H7 (cell line): ENCODE measurements at regions not wholly inside any gene's neighbourhood (a gene's known extent, or its start where the extent isn't known, plus 50 kb on each side); places are given as distances from the start of the nearest gene placed in this dataset.
"Not testable (repeated sequence)": the region's sequence is repeated elsewhere in the genome, so short reads cannot be mapped to it uniquely, and the experiment has no call there.

Source experiments
- DNase-seq: peaks from one replicate; pipeline ENCODE4 v3.0.0; 2012
- H3K27me3 ChIP-seq: 2 replicates; pipeline ENCODE4 v1.6.0; 2011; ENCODE audit warnings: mild to moderate bottlenecking, low read length; ENCODE audit not compliant: control insufficient read depth, insufficient read depth
- H3K36me3 ChIP-seq: replicated peaks from 2 replicates; pipeline ENCODE4 v1.5.1; 2011; ENCODE audit warnings: low read length; ENCODE audit not compliant: control insufficient read depth, insufficient read depth
- H3K4me3 ChIP-seq: 2 replicates; pipeline ENCODE4 v1.5.1; 2011; ENCODE audit warnings: low read depth, mild to moderate bottlenecking, control low read depth, low read length, moderate library complexity; ENCODE audit not compliant: insufficient read depth

DNA sequence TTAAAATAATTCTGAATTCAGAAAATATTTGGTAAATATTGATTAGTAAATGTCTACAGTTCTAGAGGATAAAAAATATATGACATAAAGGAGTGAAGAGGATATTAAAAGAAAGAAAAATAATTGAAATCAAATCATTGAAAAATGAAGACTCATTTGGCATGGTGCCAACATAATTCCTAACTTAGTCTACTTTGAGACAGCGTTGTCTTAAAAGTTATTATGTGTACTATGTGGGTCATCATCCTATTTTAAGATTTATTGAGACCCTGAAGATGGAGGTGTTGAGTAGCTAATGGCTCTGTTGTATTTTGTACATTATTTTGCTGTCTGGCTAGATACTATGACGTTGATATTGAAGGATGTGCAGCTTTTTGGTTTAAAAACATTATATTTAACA lies 156.7 kb upstream of the PTGFR start:
- no peak overlapping the region for H3K4me3 ChIP-seq
- H3K27me3 ChIP-seq: no peaks in the 10 kb centered on the region; the same call in 1 of the 2 replicates
- no peaks in the 10 kb centered on the region for H3K36me3 ChIP-seq
- DNase-seq: no peak

DNA sequence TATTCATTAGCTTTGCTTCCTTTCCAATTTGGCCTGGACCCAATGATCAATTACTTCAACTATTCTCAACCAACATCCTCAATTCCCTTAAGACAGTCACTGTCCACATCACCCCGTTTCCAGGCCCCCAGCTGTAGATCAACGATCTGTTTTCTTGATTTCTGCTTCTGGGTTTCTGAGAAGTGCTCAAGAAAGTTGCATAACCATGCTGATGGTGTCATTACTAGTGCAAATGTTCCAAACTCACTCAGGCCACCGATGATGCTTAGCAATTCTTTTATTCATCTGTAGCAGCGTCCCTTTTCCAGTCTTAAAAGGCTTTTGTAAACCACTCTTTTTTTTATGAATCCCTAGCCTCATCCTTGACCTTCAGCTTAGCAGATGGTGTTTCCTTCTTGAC lies 155.8 kb upstream of the PTGFR start:
- H3K36me3 ChIP-seq: no peaks in the 10 kb centered on the region
- DNase-seq: no peak
- no peak overlapping the region for H3K4me3 ChIP-seq
- H3K27me3 ChIP-seq: no peaks in the 10 kb centered on the region; the same call in 1 of the 2 replicates

DNA sequence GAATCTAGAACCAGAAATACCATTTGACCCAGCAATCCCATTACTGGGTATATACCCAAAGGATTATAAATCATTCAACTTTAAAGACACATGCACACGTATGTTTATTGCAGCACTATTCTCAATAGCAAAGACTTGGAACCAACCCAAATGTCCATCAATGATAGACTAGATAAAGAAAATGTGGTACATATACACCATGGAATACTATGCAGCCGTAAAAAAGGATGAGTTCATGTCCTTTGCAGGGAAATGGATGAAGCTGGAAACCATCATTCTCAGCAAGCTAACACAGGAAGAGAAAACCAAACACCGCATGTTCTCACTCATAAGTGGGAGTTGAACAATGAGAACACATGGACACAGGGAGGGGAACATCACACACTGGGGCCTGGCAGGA lies 154.0 kb upstream of the PTGFR start:
- not testable (repeated sequence) for DNase-seq, H3K36me3 ChIP-seq, H3K4me3 ChIP-seq, H3K27me3 ChIP-seq

DNA sequence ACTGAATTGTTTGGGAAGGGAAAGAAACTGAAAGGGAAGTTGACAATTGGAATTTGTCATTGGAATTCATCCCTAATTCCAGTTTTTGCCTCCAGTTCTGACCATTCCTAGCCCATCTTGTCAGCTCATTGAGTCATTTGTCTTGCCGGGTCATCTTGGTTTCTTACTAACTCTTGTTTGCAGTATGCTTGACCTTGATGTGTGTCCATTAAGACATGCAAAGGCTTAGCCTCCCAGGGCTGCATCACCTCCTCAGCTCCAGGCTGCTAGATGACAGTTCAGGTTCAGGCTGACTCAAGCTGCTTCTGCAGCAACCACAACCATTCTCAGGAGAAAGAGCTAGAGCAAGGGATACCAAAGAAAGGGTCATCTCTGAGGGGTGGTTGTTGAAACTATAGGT lies 151.3 kb upstream of the PTGFR start:
- H3K27me3 ChIP-seq: no peaks in the 10 kb centered on the region; the same call in 1 of the 2 replicates
- DNase-seq: no peak
- no peak overlapping the region for H3K4me3 ChIP-seq
- H3K36me3 ChIP-seq: no peaks in the 10 kb centered on the region

DNA sequence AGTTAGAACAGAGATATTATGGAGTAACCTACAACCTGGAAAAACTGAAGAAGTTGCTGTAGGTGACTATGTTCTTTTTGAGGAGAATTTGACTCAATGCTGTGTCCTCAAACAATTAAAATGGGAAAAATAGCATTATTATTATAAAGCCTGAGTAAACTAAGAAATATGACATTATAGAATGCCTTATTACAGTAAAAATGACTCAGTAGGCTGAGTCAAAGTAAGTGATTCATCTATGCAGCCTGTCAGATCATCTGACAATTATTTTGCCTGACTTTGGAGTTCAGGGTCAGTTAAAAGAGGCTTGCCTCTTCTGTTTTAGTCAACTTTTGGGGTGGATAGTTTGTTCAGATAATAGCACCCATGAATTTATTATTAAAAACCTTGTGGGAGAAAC lies 150.8 kb upstream of the PTGFR start:
- Histone ChIP-seq H3K27me3 (no peaks in the 10 kb centered on the region; the same call in 1 of the 2 replicates), H3K36me3 (no peaks in the 10 kb centered on the region), H3K4me3 (no peak overlapping the region)
- no peak for DNase-seq

DNA sequence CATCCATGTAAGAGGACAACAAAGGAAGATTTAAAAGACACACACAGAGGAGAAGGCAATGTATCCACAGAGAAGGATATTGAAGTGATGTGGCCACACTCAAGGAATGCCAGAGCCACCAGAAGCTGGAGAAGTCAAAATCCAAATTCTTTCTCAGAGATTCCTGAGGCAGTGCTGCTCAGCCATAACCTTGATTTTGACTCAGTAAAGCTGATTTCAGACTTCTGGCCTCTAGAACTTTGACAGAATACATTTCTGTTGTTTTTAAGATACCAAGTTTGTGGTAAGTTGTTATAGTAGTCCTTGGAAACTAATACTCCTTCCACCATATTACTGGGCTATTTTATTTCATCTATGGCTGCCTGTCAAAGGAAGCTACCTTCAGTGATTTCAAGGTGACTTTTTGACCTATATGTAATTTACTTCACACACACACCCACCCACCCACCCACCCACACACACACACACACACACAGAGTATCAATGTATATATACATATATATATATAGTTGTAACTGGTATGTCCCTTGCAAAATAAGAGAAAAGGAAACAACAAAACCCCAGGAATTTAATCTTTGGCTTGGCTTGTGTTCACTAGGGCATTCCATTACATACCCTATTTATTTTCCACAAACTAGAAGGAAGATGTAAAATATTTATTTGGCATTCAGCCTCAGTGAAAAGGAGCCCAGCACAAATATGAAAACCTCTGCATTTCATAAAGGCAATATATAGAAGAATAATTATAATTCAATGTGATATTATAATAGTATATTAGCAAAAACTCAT lies 142.1 kb upstream of the PTGFR start:
- DNase-seq: no peak
- Histone ChIP-seq H3K4me3 (no peak overlapping the region), H3K36me3 (no peaks in the 10 kb centered on the region), H3K27me3 (no peaks in the 10 kb centered on the region; the same call in 1 of the 2 replicates)

DNA sequence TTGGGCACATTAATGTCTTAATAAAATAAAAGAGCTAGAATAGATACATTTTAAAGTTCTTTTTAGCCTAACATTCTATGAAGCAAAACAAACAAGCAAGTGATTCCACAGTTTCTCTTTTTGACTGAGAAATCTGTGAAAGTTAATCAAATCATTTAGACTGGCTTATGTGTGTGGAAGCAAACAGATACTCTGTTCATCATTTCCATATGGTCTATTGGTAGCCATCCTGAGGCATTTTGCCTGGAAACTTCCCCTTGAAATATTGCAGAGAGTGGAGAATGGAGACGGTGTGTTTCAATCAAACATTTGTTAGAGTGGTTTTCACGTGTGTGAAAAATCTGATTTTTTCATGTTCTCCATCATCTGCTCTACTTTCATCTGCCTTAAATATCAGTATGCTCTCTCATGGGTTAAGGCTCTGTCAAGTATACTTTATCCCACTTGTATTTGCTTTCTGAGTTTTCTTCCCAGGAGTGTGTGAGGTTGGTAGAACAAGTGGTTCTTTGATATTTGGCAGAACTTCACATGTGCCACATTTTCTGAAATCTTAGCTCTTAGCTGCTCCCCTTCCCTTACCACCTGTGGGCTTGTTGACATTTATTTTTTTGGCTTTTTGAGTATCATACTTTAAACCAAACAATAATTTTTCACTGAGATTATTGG lies 139.1 kb upstream of the PTGFR start:
- no peak for DNase-seq
- H3K4me3 ChIP-seq: no peak overlapping the region
- H3K27me3 ChIP-seq: peaks cover 2% of the 10 kb centered on the region; the same call in 1 of the 2 replicates
- H3K36me3 ChIP-seq: no peaks in the 10 kb centered on the region

DNA sequence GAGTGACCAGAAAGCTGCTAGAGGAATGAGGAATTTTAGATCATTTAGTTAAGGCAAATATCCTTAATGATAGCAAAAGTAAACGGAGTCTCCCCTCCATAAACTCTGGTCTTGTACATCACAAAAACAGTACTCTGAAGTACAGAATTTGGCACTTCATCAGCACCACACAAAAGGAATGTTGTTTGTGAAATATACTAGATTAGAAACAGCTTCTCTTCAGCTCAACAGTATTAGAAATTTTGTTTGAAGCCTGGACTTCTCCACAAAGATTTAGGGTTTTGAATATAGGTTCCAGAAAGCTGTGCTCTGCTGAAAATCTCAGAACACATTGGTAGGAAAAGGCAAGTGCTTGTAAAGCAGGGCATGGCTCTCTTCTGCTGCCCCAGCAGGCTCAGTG lies 135.1 kb upstream of the PTGFR start:
- no peak for DNase-seq
- peaks cover 2% of the 10 kb centered on the region; the same call in 1 of the 2 replicates for H3K27me3 ChIP-seq
- no peak overlapping the region for H3K4me3 ChIP-seq
- no peaks in the 10 kb centered on the region for H3K36me3 ChIP-seq

DNA sequence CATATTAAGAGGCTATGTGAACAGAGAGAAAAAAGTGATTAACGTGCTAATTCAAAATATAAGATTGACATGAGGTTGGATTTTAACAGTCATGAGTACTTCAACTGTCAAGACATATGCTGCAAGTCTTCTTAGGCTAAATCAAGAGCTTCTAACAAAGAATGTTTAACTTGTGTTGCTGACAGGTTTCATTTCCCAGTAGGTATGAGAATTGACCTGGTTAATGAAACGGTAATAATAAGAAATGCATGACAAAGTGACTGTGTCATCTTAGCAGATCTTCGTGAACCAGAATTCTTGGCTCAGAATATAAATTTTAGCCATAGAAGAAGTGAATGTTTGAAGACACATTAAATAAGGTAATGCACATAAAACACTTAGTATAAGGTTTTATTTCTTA lies 132.6 kb upstream of the PTGFR start:
- Histone ChIP-seq H3K27me3 (peaks cover 2% of the 10 kb centered on the region; the same call in 1 of the 2 replicates), H3K4me3 (no peak overlapping the region), H3K36me3 (no peaks in the 10 kb centered on the region)
- no peak for DNase-seq

DNA sequence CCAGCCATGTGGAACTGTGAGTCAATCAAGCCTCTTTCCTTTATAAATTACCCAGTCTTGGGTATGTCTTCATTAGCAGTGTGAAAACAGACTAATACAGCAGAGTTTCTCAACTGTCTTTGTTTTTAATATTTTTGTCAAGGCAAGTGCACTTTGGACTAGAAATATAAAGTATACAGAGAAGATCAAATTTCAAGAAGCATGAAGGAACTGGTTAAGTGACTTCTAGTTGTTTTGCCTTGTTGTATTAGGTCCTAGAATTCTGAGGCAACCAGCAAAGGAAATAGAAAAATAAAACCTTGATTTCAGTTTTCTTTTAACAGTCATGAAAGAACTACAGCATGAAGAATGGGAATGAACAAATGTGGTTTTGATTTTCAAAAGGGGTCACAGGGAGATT lies 131.1 kb upstream of the PTGFR start:
- Histone ChIP-seq H3K27me3 (peaks cover 2% of the 10 kb centered on the region; the same call in 1 of the 2 replicates), H3K4me3 (no peak overlapping the region), H3K36me3 (no peaks in the 10 kb centered on the region)
- DNase-seq: no peak

DNA sequence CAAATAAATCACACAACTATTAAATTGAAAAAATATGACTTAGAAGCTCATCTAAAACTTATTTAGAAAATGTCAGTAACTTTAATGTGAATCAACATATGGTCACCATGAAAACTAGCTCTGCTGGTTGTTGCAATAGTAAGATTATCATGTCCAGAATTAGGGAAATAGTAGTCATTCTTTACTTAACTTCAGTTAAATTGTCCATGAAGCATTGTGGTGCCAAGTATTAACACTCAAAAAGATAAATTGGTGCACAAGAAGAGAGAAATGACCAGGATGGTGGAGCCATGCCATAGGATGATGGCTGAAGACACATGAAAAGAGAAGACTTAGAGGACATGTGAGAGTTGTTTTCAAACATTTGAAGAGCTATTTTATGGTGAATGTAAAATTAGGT lies 130.2 kb upstream of the PTGFR start:
- no peak overlapping the region for H3K4me3 ChIP-seq
- H3K27me3 ChIP-seq: peaks cover 2% of the 10 kb centered on the region; the same call in 1 of the 2 replicates
- no peak for DNase-seq
- H3K36me3 ChIP-seq: no peaks in the 10 kb centered on the region

DNA sequence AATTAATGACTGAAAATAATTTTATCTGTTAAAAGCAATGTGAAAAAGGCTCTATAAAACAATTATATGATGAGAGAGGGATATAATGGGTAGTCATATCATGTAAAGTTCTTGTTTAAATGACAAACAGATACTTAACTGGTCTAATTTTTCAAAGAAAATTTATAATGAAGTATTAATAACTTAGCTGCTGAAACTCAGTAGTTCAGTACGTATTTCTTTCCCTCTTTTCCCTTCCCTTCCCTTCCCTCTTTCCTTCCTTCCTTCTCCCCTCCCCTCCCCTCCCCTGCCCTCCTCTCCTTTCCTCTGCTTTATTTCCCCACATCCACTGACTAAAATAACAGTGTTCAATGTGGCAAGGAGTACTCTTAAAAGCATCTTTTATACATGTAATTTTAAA lies 123.1 kb upstream of the PTGFR start:
- Histone ChIP-seq H3K27me3 (no peaks in the 10 kb centered on the region), H3K4me3 (no peak overlapping the region), H3K36me3 (no peaks in the 10 kb centered on the region)
- DNase-seq: no peak

DNA sequence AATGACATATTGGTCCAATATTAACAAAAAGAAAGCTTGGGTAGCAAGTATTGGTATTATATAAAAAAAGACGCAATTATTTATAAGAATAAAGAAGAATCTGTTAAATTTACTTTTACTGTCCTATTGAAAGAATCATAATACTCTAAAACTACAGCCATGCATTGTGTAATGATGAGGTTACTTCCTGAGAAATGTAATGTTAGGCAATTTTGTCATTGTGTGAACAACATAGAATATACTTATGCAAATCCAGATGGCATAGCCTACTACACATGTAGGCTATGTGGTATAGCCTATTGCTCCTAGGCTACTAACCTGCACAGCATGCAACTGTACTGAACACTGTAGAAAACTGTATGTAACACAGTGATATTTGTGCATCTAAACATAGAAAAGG lies 121.2 kb upstream of the PTGFR start:
- Histone ChIP-seq H3K27me3 (no peaks in the 10 kb centered on the region), H3K4me3 (no peak overlapping the region), H3K36me3 (no peaks in the 10 kb centered on the region)
- no peak for DNase-seq

DNA sequence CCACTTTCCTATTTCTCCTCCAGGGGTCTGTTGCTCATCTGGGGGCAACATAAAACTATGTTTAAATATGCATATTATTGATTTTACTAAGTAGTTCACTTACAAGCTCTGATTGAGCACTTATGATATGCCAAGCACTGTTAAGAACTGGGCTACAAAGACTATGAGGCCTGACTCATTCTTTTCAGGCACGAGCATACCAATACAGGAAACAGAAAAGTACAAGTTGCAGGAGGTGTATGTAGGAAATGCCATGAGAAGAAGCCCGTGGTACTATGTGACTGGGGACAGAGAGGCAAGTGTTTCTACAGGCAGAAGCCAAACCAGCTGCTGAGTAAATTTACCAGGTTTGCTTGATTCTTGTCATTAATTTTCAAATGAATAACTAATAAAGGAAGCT lies 120.4 kb upstream of the PTGFR start:
- no peak overlapping the region for H3K4me3 ChIP-seq
- H3K27me3 ChIP-seq: no peaks in the 10 kb centered on the region
- no peaks in the 10 kb centered on the region for H3K36me3 ChIP-seq
- no peak for DNase-seq

DNA sequence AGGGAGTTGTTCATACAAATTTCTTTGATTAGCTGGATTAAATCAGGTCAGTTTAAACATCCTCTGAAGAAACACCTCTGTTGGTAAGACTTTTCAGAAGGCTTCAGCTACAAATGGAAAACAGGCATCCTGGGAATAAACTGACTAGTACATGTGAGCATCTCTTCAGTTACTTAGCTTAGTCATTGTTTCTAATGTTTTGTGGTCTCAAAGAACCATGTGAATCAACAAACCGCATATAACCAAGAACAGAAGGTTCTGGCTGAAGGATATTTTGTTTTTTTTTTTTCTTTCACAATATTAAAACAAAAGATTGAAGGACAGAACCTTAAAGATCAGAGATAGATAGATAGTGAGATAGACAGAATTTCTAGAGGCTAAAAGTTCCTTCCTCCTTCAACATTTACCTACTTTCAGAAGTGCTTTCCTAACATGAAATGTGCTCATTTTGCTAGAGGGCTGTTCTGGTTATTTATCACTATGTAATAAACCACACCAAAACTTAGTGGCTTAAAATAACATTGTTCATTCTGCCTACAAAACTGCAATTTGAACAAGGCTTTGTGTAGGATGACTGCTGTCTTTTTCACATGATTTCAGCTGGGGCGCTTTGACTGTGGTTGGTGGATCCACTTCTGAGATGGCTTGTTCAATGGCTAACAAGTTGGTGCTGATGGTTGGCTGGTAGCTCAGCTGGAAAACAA lies 119.8 kb upstream of the PTGFR start:
- Histone ChIP-seq H3K36me3 (no peaks in the 10 kb centered on the region), H3K27me3 (no peaks in the 10 kb centered on the region), H3K4me3 (no peak overlapping the region)
- no peak for DNase-seq
